PFSK-1 (cell line): ENCODE measurements at regions not wholly inside any gene's neighbourhood (a gene's known extent, or its start where the extent isn't known, plus 50 kb on each side); places are given as distances from the start of the nearest gene placed in this dataset.

ENCODE experiments used
- POLR2AphosphoS5 ChIP-seq: IDR thresholded peaks from 2 replicates; pipeline ENCODE4 v1.6.1; 2012; ENCODE audit warnings: low read depth, mild to moderate bottlenecking, control low read depth, low read length, moderate library complexity
- REST ChIP-seq, 2 experiments: IDR thresholded peaks; 2 replicates each; pipeline versions ENCODE4 v1.6.1 to v1.8.0; 2011 to 2012; ENCODE audit warnings: low read depth in 2 of 2, low read length in 2 of 2, control low read depth in 1 of 2, inconsistent platforms in 1 of 2, mild to moderate bottlenecking in 1 of 2, moderate library complexity in 1 of 2; ENCODE audit not compliant: insufficient read depth in 1 of 2

DNA sequence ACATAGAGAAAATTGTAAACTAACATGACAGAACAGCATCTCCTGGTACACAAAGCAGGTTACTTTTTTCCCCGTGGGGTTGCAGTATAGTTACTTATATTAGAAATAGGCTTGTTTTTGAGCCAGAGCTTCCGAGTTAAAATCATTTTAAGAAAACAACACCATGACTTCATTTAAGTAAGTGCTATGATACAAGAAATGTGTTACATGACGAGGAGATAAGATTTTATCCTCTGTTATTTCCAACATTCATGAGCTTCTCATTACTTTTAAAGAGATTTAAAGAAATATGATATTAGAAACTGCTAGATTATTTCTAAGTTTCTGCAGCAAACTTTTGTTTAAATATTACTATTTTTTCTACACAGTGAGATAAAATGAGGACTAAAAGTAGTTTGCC is 968.7 kb downstream of the GATA3 start:
- TF ChIP-seq REST (IDR thresholded peaks at IDR 0.05; ENCODE audit: insufficient read depth in 1 of 2, low read depth in 2 of 2, low read length in 2 of 2) (no peak), POLR2AphosphoS5 (no peak)
